VCaP (cell line): ENCODE measurements at regions not wholly inside any gene's neighbourhood (a gene's known extent, or its start where the extent isn't known, plus 50 kb on each side); places are given as distances from the start of the nearest gene placed in this dataset.

Experiments
- H3K27ac ChIP-seq: fragments of 450-650 bp; 2 replicates; pipeline ENCODE4 v1.5.1; 2017
- CTCF ChIP-seq: fragments of 450-650 bp; conservative IDR thresholded peaks from 2 replicates; pipeline ENCODE4 v1.5.1; 2017; ENCODE audit warnings: mild to moderate bottlenecking, moderate library complexity

- no peak for TF ChIP-seq CTCF
- peak overlapping the region; percentile 54 for H3K27ac ChIP-seq
These were observed 127.3 kb downstream of the SCG2 start for GRCh38 chr2:223474893-223475292.

GRCh38 chr2:223475901-223476300 lies 126.3 kb downstream of the SCG2 start:
- peak overlapping the region; percentile 54 for H3K27ac ChIP-seq
- TF ChIP-seq CTCF, result no peak

- no peak overlapping the region for H3K27ac ChIP-seq
- TF ChIP-seq CTCF, result no peak
These were observed 124.8 kb downstream of the SCG2 start for GRCh38 chr2:223477318-223477717.

- no peak overlapping the region for H3K27ac ChIP-seq
- TF ChIP-seq CTCF, result no peak
These were observed 120.7 kb downstream of the SCG2 start for GRCh38 chr2:223481486-223481885.

- no peak for TF ChIP-seq CTCF
- H3K27ac ChIP-seq, result no peak overlapping the region
These were observed 115.4 kb downstream of the SCG2 start for GRCh38 chr2:223486751-223487150.

- H3K27ac ChIP-seq, result no peak overlapping the region
These were observed 114.8 kb downstream of the SCG2 start for GRCh38 chr2:223487214-223487846.

GRCh38 chr2:223488814-223489213 lies 113.3 kb downstream of the SCG2 start:
- H3K27ac ChIP-seq, result peak overlapping the region; percentile 69
- TF ChIP-seq CTCF, result no peak

More at GRCh38 chr2:223487214-223487846, 114.8 kb downstream of the SCG2 start:
- TF ChIP-seq CTCF, result no peak
